ENCODE measurements at regions not wholly inside any gene's neighbourhood (a gene's known extent, or its start where the extent isn't known, plus 50 kb on each side); places are given as distances from the start of the nearest gene placed in this dataset.
A peak's percentile ranks its signal among the peaks of the same experiment; 100 is the strongest.
"Not testable (repeated sequence)": the region's sequence is repeated elsewhere in the genome, so short reads cannot be mapped to it uniquely, and the experiment has no call there.

DNA sequence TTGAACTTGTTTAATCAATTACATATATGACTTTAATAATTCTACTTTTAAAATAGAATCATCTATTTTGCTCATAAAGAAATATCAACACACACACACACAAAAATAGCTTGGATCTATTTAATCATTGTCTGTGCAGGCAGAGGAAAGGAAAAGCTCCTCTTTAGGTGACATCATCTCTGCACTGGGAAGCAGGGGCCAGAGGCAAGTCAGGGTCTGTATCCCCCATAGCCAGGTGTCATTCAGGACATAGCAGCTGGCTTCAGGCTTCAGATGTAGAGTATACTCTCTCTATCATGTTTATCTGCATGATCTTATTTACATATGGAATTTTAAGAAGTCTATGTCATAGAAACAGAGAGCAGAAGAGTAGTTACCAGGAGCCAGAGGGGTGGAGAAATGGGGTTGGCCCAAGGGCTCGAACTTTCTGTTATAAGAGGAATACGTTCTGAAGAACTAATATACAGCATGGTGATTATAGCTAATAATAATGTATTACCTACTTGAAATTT, 110.4 kb upstream of the LDB2 start:
- Histone ChIP-seq H2BK5ac (ENCODE audit: low read length) (no peak overlapping the region), H4K8ac (ENCODE audit: low read depth, low read length) (no peak overlapping the region), H3K36me3 (ENCODE audit: control insufficient read depth, insufficient read depth, low read length) (no peaks in the 10 kb centered on the region), H3K56ac (ENCODE audit: low read length) (no peak overlapping the region), H3K23ac (ENCODE audit: low read length) (no peak overlapping the region), H4K5ac (ENCODE audit: low read length) (no peak overlapping the region), H2BK15ac (replicated peaks; ENCODE audit: low read depth) (no peak overlapping the region), H3K18ac (ENCODE audit: low read length) (no peak overlapping the region), H3K4me1 (ENCODE audit: control insufficient read depth, low read depth, low read length) (peaks cover 8% of the 10 kb centered on the region), H2AK5ac (ENCODE audit: low read length) (no peak overlapping the region), H3K4me2 (ENCODE audit: low read length) (no peak overlapping the region), H3K79me1 (ENCODE audit: low read length) (no peaks in the 10 kb centered on the region), H3K9ac (ENCODE audit: low read length) (no peak overlapping the region), H2BK120ac (ENCODE audit: low read depth, low read length) (peak overlapping the region; percentile 79), H3K27me3 (ENCODE audit: insufficient read depth, low read length, poor library complexity) (no peaks in the 10 kb centered on the region), H3K79me2 (ENCODE audit: control insufficient read depth, insufficient read depth, low read length) (no peaks in the 10 kb centered on the region), H3K4ac (ENCODE audit: low read depth, low read length) (no peak overlapping the region), H3K4me3 (ENCODE audit: low read length) (no peak overlapping the region), H3K27ac (ENCODE audit: low read depth, low read length) (no peak overlapping the region)
- no peak for DNase-seq
- no CpG with 5 or more reads among the region's 2 CpGs for WGBS (ENCODE audit: extremely low coverage, insufficient coverage, low lambda C conversion rate)

DNA sequence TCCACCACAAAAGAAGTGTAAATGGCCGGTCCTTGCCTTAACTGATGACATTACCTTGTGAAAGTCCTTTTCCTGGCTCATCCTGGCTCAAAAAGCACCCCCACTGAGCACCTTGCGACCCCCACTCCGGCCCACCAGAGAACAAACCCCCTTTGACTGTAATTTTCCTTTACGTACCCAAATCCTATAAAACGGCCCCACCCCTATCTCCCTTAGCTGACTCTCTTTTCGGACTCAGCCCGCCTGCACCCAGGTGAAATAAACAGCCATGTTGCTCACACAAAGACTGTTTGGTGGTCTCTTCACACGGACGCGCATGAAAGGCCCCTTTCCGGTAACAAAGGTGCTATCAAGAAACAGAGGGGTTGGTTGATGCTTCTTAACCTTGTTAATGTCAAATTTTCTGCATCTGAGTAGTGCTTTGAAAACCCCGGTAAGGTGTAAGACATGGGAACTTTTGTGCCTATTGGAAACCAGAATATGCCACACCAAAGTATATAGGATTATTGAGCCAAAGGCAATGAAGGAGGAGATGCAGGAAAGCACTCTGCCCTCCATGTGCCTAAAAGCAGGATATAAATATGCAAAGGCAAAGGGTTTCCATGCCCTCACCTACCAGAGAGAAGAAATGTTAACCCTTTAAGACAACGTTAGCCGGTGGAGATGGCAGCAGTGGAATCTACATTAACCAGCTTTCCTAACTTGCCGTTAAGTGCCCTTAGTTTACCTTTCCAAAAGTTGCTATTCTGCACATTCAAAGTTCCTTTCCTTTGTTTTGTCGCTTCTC, 105.4 kb upstream of the LDB2 start:
- DNase-seq = not testable (repeated sequence)

DNA sequence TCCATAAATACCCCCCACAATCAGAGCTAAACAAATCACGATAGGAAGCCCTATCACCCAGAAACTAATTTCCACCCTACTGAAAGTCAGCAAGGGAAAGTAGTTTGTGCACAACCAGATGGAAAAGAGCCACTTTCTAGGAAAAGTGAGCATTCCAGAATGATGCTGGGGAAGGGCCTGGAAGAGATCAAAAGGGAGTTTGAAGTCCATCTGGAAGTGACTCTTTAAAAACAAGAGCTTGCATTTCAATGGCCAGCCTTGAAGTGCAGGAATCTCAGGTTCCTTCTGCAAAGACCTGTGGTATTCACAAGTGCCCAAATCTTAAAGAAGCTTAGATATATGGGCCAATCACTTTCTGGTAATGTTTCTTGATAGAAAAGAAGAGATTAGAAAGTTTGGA, 97.0 kb upstream of the LDB2 start:
- Histone ChIP-seq H3K79me1 (ENCODE audit: low read length) (no peaks in the 10 kb centered on the region), H3K56ac (ENCODE audit: low read length) (peak overlapping the region; percentile 9), H3K36me3 (ENCODE audit: control insufficient read depth, insufficient read depth, low read length) (no peaks in the 10 kb centered on the region), H2BK120ac (ENCODE audit: low read depth, low read length) (no peak overlapping the region), H3K4me1 (ENCODE audit: control insufficient read depth, low read depth, low read length) (peaks cover 15% of the 10 kb centered on the region), H3K4ac (ENCODE audit: low read depth, low read length) (no peak overlapping the region), H4K8ac (ENCODE audit: low read depth, low read length) (no peak overlapping the region), H4K5ac (ENCODE audit: low read length) (no peak overlapping the region), H3K79me2 (ENCODE audit: control insufficient read depth, insufficient read depth, low read length) (no peaks in the 10 kb centered on the region), H3K4me2 (ENCODE audit: low read length) (no peak overlapping the region), H2AK5ac (ENCODE audit: low read length) (no peak overlapping the region), H3K27ac (ENCODE audit: low read depth, low read length) (peak overlapping the region; percentile 46), H3K27me3 (ENCODE audit: insufficient read depth, low read length, poor library complexity) (no peaks in the 10 kb centered on the region), H3K9ac (ENCODE audit: low read length) (no peak overlapping the region), H2BK15ac (replicated peaks; ENCODE audit: low read depth) (no peak overlapping the region), H3K4me3 (ENCODE audit: low read length) (no peak overlapping the region), H3K23ac (ENCODE audit: low read length) (no peak overlapping the region), H2BK5ac (ENCODE audit: low read length) (no peak overlapping the region), H3K18ac (ENCODE audit: low read length) (peak overlapping the region; percentile 90)
- no CpG with 5 or more reads among the region's 1 CpG for WGBS (ENCODE audit: extremely low coverage, insufficient coverage, low lambda C conversion rate)
- DNase-seq = peak; percentile 76

More for the DNA sequence above, 105.4 kb upstream of the LDB2 start:
- H3K27ac ChIP-seq (ENCODE audit: low read depth, low read length) = peak overlapping the region; percentile 37
- H4K8ac ChIP-seq (ENCODE audit: low read depth, low read length); H2AK5ac ChIP-seq (ENCODE audit: low read length); H3K4ac ChIP-seq (ENCODE audit: low read depth, low read length); H3K23ac ChIP-seq (ENCODE audit: low read length); H3K9ac ChIP-seq (ENCODE audit: low read length); H3K4me3 ChIP-seq (ENCODE audit: low read length); H3K79me1 ChIP-seq (ENCODE audit: low read length); H2BK15ac ChIP-seq (replicated peaks; ENCODE audit: low read depth); H3K4me1 ChIP-seq (ENCODE audit: control insufficient read depth, low read depth, low read length); H3K79me2 ChIP-seq (ENCODE audit: control insufficient read depth, insufficient read depth, low read length); H3K27me3 ChIP-seq (ENCODE audit: insufficient read depth, low read length, poor library complexity); H3K4me2 ChIP-seq (ENCODE audit: low read length); H4K5ac ChIP-seq (ENCODE audit: low read length); H3K36me3 ChIP-seq (ENCODE audit: control insufficient read depth, insufficient read depth, low read length): not testable (repeated sequence)
- peak overlapping the region; percentile 11 for H2BK5ac ChIP-seq (ENCODE audit: low read length)
- H3K18ac ChIP-seq (ENCODE audit: low read length) = peak overlapping the region; percentile 51
- H2BK120ac ChIP-seq (ENCODE audit: low read depth, low read length) = peak overlapping the region; percentile 74
- peak overlapping the region; percentile 50 for H3K56ac ChIP-seq (ENCODE audit: low read length)
- WGBS (ENCODE audit: extremely low coverage, insufficient coverage, low lambda C conversion rate) = no CpG with 5 or more reads among the region's 16 CpGs

DNA sequence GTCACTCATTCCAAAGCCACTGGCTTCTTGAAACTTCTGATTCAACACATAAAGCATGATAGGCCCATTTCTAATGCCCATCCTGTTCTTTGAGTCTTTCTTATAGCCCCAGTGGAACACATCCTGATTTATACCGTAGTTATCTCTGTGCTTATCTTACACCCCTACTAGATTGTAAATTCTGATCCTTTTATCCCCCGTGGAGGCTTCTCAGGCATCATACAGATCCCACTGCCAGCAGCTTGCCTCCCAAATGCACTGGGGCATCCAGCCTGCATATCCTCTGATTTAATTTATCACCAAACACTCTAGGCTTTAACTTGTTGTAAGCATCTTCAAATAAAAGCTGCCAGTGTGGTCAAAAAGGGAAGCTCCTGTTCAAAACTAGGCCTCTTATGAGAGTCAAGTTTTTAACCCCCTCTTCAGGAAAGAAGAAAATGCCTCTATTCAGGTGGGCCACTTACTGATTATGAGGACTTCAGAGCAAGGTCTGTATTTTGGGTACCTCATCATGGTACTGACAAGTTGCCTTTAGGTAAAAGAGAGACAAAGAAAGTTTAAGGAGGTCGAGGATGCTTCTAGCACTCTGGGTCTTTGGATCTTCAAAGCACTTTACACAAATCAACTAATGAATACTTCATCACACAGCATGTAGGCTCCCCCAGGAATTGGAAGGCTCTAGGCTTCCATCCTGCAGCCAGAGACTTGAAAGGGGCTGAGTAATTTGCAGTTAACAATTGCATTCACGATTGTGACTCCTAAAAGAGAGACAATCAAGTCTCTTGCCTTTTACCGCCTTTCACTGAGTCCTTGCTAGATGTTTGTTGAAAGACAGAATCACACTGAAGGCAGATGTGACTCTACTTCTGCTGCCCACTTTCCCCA, 95.8 kb upstream of the LDB2 start:
- H4K5ac ChIP-seq (ENCODE audit: low read length) = no peak overlapping the region
- H3K79me1 ChIP-seq (ENCODE audit: low read length) = no peaks in the 10 kb centered on the region
- H2BK5ac ChIP-seq (ENCODE audit: low read length) = peak overlapping the region; percentile 39
- H3K4me1 ChIP-seq (ENCODE audit: control insufficient read depth, low read depth, low read length) = peaks cover 15% of the 10 kb centered on the region
- peak overlapping the region; percentile 95 for H3K4ac ChIP-seq (ENCODE audit: low read depth, low read length)
- H3K27me3 ChIP-seq (ENCODE audit: insufficient read depth, low read length, poor library complexity) = no peaks in the 10 kb centered on the region
- H3K56ac ChIP-seq (ENCODE audit: low read length) = peak overlapping the region; percentile 2
- H3K27ac ChIP-seq (ENCODE audit: low read depth, low read length) = peak overlapping the region; percentile 46
- H3K18ac ChIP-seq (ENCODE audit: low read length) = peak overlapping the region; percentile 99
- no peak overlapping the region for H3K23ac ChIP-seq (ENCODE audit: low read length)
- no peak overlapping the region for H2BK15ac ChIP-seq (replicated peaks; ENCODE audit: low read depth)
- WGBS (ENCODE audit: extremely low coverage, insufficient coverage, low lambda C conversion rate) = no CpG with 5 or more reads among the region's 5 CpGs
- no peak overlapping the region for H4K8ac ChIP-seq (ENCODE audit: low read depth, low read length)
- no peaks in the 10 kb centered on the region for H3K36me3 ChIP-seq (ENCODE audit: control insufficient read depth, insufficient read depth, low read length)
- DNase-seq = peak; percentile 81
- H3K9ac ChIP-seq (ENCODE audit: low read length) = no peak overlapping the region
- H3K79me2 ChIP-seq (ENCODE audit: control insufficient read depth, insufficient read depth, low read length) = no peaks in the 10 kb centered on the region
- no peak overlapping the region for H2AK5ac ChIP-seq (ENCODE audit: low read length)
- peak overlapping the region; percentile 86 for H2BK120ac ChIP-seq (ENCODE audit: low read depth, low read length)
- no peak overlapping the region for H3K4me2 ChIP-seq (ENCODE audit: low read length)
- no peak overlapping the region for H3K4me3 ChIP-seq (ENCODE audit: low read length)

DNA sequence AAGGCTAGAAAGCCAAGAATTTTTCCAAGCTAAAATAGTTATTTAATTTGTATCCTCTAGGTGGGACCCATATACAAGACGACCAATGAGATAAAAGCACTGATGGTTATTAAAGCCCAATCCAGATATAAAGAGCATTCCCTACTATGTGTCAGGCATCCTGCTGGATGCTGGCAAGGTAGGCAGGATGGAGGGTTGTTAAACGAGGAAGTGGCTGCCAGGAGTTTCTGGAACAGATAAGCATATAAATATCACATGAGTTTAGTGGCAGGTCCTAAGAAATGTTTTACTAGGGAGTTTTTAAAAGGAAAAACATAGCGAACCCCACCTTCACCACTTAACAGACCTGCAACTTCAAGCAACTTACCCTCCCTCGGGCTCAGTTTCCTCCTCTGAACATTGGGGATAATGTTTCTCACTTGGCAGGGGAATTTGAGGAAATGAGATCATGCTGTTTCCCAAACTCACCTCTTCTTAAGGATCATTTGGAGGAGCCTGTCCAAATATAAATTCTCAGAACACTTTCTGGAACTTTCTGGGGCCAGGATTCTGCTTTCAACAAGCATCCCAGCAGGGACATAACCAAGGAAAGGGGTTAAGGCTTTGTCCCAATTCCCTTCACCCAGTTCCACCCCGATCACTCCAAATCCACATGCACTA, 94.3 kb upstream of the LDB2 start:
- H3K9ac ChIP-seq (ENCODE audit: low read length) = no peak overlapping the region

More for the DNA sequence above, 94.3 kb upstream of the LDB2 start:
- no peak overlapping the region for H2BK15ac ChIP-seq (replicated peaks; ENCODE audit: low read depth)
- peak overlapping the region; percentile 41 for H3K4ac ChIP-seq (ENCODE audit: low read depth, low read length)
- H2BK120ac ChIP-seq (ENCODE audit: low read depth, low read length) = peak overlapping the region; percentile 92
- no peak overlapping the region for H3K56ac ChIP-seq (ENCODE audit: low read length)
- H3K4me1 ChIP-seq (ENCODE audit: control insufficient read depth, low read depth, low read length) = peaks cover 15% of the 10 kb centered on the region
- H3K23ac ChIP-seq (ENCODE audit: low read length) = no peak overlapping the region
- 100% methylated on average over 1 of the region's 5 CpGs for WGBS (ENCODE audit: extremely low coverage, insufficient coverage, low lambda C conversion rate)
- no peak overlapping the region for H4K5ac ChIP-seq (ENCODE audit: low read length)
- no peak overlapping the region for H4K8ac ChIP-seq (ENCODE audit: low read depth, low read length)
- H3K27me3 ChIP-seq (ENCODE audit: insufficient read depth, low read length, poor library complexity) = no peaks in the 10 kb centered on the region
- no peak overlapping the region for H3K27ac ChIP-seq (ENCODE audit: low read depth, low read length)
- H2AK5ac ChIP-seq (ENCODE audit: low read length) = no peak overlapping the region
- no peaks in the 10 kb centered on the region for H3K79me2 ChIP-seq (ENCODE audit: control insufficient read depth, insufficient read depth, low read length)
- H3K36me3 ChIP-seq (ENCODE audit: control insufficient read depth, insufficient read depth, low read length) = no peaks in the 10 kb centered on the region
- no peak overlapping the region for H3K4me2 ChIP-seq (ENCODE audit: low read length)
- no peak overlapping the region for H3K4me3 ChIP-seq (ENCODE audit: low read length)
- no peak for DNase-seq
- no peak overlapping the region for H2BK5ac ChIP-seq (ENCODE audit: low read length)
- H3K18ac ChIP-seq (ENCODE audit: low read length) = peak overlapping the region; percentile 81
- H3K79me1 ChIP-seq (ENCODE audit: low read length) = no peaks in the 10 kb centered on the region
